HL-60 (cell line): ENCODE measurements at regions not wholly inside any gene's neighbourhood (a gene's known extent, or its start where the extent isn't known, plus 50 kb on each side); places are given as distances from the start of the nearest gene placed in this dataset.

Source experiments
- DNase-seq, 2 experiments: peaks; one replicate each; pipeline ENCODE4 v3.0.0-alpha.2; 2010 to 2020; ENCODE audit warnings: low read depth in 1 of 2, low spot score in 1 of 2
- H3K27ac ChIP-seq: fragments of 250-450 bp; sonication (Bioruptor Pico); replicated peaks from 2 replicates; pipeline ENCODE4 v1.5.1; 2020; ENCODE audit warnings: mild to moderate bottlenecking, moderate library complexity
- H3K27me3 ChIP-seq: fragments of 250-450 bp; sonication (Bioruptor Pico); 2 replicates; pipeline ENCODE4 v1.5.1; 2021; ENCODE audit warnings: mild to moderate bottlenecking, moderate library complexity; ENCODE audit not compliant: insufficient read depth, poor library complexity, severe bottlenecking
- H3K4me3 ChIP-seq: replicated peaks from 2 replicates; pipeline ENCODE4 v1.5.1; 2011; ENCODE audit warnings: mild to moderate bottlenecking, control low read depth, low read length; ENCODE audit not compliant: insufficient read depth
- CTCF ChIP-seq: IDR thresholded peaks from one replicate; pipeline ENCODE4 v1.5.1; 2011; ENCODE audit warnings: low read length, control low read depth, inconsistent platforms; ENCODE audit not compliant: insufficient read depth
- GABPA ChIP-seq: IDR thresholded peaks from 2 replicates; pipeline ENCODE4 v1.6.1; 2012; ENCODE audit warnings: low read depth
- POLR2AphosphoS5 ChIP-seq: IDR thresholded peaks from 2 replicates; pipeline ENCODE4 v1.6.1; 2012; ENCODE audit warnings: low read depth
- REST ChIP-seq: IDR thresholded peaks from 2 replicates; pipeline ENCODE4 v1.6.1; 2012; ENCODE audit warnings: low read depth; ENCODE audit not compliant: insufficient replicate concordance
- SPI1 ChIP-seq: IDR thresholded peaks from 2 replicates; pipeline ENCODE4 v1.6.1; 2012; ENCODE audit warnings: low read depth, mild to moderate bottlenecking, borderline replicate concordance

GRCh38 chr3:1583044-1583443, 490.2 kb downstream of the CNTN6 start:
- DNase-seq: no peak
- H3K27ac ChIP-seq: no peak overlapping the region
- TF ChIP-seq REST (no peak), GABPA (no peak), POLR2AphosphoS5 (no peak), CTCF (no peak), SPI1 (no peak)
- no peak overlapping the region for H3K4me3 ChIP-seq
- H3K27me3 ChIP-seq: no peaks in the 10 kb centered on the region

- no peak for DNase-seq
- Histone ChIP-seq H3K27me3 (no peaks in the 10 kb centered on the region), H3K27ac (no peak overlapping the region), H3K4me3 (no peak overlapping the region)
- no peak for TF ChIP-seq POLR2AphosphoS5
- TF ChIP-seq GABPA: no peak
- TF ChIP-seq SPI1: no peak
- no peak for TF ChIP-seq CTCF
- TF ChIP-seq REST: no peak
These were observed 494.6 kb downstream of the CNTN6 start for GRCh38 chr3:1587426-1587825.

GRCh38 chr3:1591327-1592028, 498.7 kb downstream of the CNTN6 start:
- TF ChIP-seq POLR2AphosphoS5 (no peak), GABPA (no peak), REST (no peak), SPI1 (no peak), CTCF (no peak)
- Histone ChIP-seq H3K27me3 (no peaks in the 10 kb centered on the region), H3K4me3 (no peak overlapping the region), H3K27ac (no peak overlapping the region)
- DNase-seq: no peak
